ENCODE measurements at regions not wholly inside any gene's neighbourhood (a gene's known extent, or its start where the extent isn't known, plus 50 kb on each side); places are given as distances from the start of the nearest gene placed in this dataset.

DNA sequence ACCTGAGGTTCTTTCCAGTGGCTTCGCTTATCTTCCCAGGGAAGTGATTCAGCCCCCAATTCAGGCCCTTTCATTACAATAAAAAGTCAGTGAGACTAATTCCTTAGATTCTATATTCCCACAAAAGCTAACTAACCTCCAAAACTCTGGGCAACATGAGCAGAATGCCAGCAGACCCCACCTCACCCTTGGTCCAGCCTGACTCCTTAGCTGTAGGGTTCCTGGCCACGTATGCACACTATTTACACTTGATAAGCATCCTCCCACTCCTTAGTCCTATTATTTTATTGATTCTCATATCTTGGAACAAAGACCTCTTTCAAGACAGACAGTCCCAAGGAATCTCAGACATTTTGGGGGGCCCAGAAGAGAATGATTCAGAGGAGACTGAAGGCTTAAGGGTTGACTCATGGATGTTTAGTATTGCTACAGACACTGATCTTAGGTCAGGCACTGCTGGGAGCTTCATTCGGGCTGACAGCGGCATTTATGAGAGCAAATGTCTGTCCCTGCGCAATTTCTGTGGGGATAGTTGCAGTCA, 162.6 kb upstream of the GDF10 start:
- Histone ChIP-seq H3K36me3 (no peaks in the 10 kb centered on the region), H3K27ac (no peak overlapping the region), H3K4me1 (no peaks in the 10 kb centered on the region), H3K4me3 (no peak overlapping the region), H3K27me3 (no peaks in the 10 kb centered on the region), H3K9me3 (no peaks in the 10 kb centered on the region)
- TF ChIP-seq, protein P1, sequence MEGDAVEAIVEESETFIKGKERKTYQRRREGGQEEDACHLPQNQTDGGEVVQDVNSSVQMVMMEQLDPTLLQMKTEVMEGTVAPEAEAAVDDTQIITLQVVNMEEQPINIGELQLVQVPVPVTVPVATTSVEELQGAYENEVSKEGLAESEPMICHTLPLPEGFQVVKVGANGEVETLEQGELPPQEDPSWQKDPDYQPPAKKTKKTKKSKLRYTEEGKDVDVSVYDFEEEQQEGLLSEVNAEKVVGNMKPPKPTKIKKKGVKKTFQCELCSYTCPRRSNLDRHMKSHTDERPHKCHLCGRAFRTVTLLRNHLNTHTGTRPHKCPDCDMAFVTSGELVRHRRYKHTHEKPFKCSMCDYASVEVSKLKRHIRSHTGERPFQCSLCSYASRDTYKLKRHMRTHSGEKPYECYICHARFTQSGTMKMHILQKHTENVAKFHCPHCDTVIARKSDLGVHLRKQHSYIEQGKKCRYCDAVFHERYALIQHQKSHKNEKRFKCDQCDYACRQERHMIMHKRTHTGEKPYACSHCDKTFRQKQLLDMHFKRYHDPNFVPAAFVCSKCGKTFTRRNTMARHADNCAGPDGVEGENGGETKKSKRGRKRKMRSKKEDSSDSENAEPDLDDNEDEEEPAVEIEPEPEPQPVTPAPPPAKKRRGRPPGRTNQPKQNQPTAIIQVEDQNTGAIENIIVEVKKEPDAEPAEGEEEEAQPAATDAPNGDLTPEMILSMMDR (IDR thresholded peaks at IDR 0.05) = no peak
- intact Hi-C loops (cut with DNase I) = no loop called here
- no peak for DNase-seq (ENCODE audit: low spot score in 2 of 2)

DNA sequence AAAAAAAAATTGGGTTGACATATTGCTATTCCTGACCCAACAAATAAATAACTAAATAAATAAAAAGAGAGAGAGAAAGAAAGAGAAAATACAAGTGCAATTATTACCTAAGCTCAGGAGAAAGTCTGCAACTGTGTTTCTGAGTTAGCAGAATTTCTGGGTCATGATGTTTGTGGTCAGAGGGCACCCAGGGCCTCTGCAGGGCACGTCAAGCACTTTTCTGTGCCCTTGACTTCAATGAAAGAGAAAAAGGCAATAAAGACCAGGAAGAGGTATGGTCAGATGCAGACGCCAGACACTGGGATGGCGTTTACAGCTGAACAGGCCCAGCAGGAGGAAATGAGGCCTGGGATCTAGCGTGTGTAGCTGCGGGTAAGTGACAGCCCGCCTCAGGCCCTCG, 160.9 kb upstream of the GDF10 start:
- no peak overlapping the region for H3K4me3 ChIP-seq
- no peaks in the 10 kb centered on the region for H3K9me3 ChIP-seq
- H3K4me1 ChIP-seq = no peaks in the 10 kb centered on the region
- DNase-seq (ENCODE audit: low spot score in 2 of 2) = no peak
- H3K36me3 ChIP-seq = no peaks in the 10 kb centered on the region
- TF ChIP-seq, protein P1 (IDR thresholded peaks at IDR 0.05) = no peak
- no peak overlapping the region for H3K27ac ChIP-seq
- intact Hi-C loops (cut with DNase I) = no loop called here
- no peaks in the 10 kb centered on the region for H3K27me3 ChIP-seq

GRCh38 chr10:47140761-47141348, 159.1 kb upstream of the GDF10 start:
- Histone ChIP-seq H3K36me3 (no peaks in the 10 kb centered on the region), H3K27ac (no peak overlapping the region), H3K4me3 (no peak overlapping the region), H3K27me3 (no peaks in the 10 kb centered on the region), H3K9me3 (no peaks in the 10 kb centered on the region), H3K4me1 (no peaks in the 10 kb centered on the region)
- intact Hi-C loops (cut with DNase I) = no loop called here
- no peak for DNase-seq (ENCODE audit: low spot score in 2 of 2)
- TF ChIP-seq, protein P1 (IDR thresholded peaks at IDR 0.05) = no peak

GRCh38 chr10:47141349-47141748, 158.6 kb upstream of the GDF10 start:
- intact Hi-C loops (cut with DNase I) = no loop called here
- no peaks in the 10 kb centered on the region for H3K36me3 ChIP-seq
- H3K9me3 ChIP-seq = no peaks in the 10 kb centered on the region
- H3K27ac ChIP-seq = no peak overlapping the region
- no peaks in the 10 kb centered on the region for H3K27me3 ChIP-seq
- TF ChIP-seq, protein P1 (IDR thresholded peaks at IDR 0.05) = no peak
- H3K4me1 ChIP-seq = no peaks in the 10 kb centered on the region
- DNase-seq (ENCODE audit: low spot score in 2 of 2) = no peak
- no peak overlapping the region for H3K4me3 ChIP-seq

DNA sequence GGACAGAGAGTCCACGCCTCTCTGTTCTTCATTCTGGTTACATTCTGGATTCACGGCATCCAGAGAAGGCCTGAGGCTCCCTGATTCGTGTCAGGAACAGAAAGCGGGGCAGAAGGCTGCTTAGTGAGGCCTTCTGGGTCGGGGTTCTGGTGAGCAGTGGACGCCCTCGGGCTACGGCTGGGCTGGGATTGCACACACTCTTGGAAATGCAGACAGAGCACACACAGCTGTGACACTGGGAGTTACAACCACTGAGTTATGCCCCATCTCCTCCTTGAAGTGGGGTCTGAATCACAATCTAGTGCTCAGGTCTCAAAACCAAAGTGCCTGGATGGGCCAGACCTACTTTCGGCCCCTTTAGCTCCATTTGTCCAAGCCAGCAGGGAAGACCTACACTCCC, 156.9 kb upstream of the GDF10 start:
- Histone ChIP-seq H3K36me3 (no peaks in the 10 kb centered on the region), H3K27me3 (no peaks in the 10 kb centered on the region), H3K27ac (no peak overlapping the region), H3K4me1 (no peaks in the 10 kb centered on the region), H3K9me3 (no peaks in the 10 kb centered on the region), H3K4me3 (no peak overlapping the region)
- TF ChIP-seq, protein P1 (IDR thresholded peaks at IDR 0.05) = no peak
- intact Hi-C loops (cut with DNase I) = no loop called here
- no peak for DNase-seq (ENCODE audit: low spot score in 2 of 2)

- intact Hi-C loops (cut with DNase I) = no loop called here
- no peaks in the 10 kb centered on the region for H3K9me3 ChIP-seq
- H3K36me3 ChIP-seq = no peaks in the 10 kb centered on the region
- H3K27me3 ChIP-seq = no peaks in the 10 kb centered on the region
- no peaks in the 10 kb centered on the region for H3K4me1 ChIP-seq
- TF ChIP-seq, protein P1 (IDR thresholded peaks at IDR 0.05) = no peak
- no peak overlapping the region for H3K27ac ChIP-seq
- DNase-seq (ENCODE audit: low spot score in 2 of 2) = no peak
- H3K4me3 ChIP-seq = no peak overlapping the region
These were observed 156.5 kb upstream of the GDF10 start for GRCh38 chr10:47143473-47143872.
